Effector memory CD4-positive, alpha-beta T cell (primary cell): ENCODE measurements at regions not wholly inside any gene's neighbourhood (a gene's known extent, or its start where the extent isn't known, plus 50 kb on each side); places are given as distances from the start of the nearest gene placed in this dataset.
"Not testable (repeated sequence)": the region's sequence is repeated elsewhere in the genome, so short reads cannot be mapped to it uniquely, and the experiment has no call there.

Source experiments
- DNase-seq, 3 donors: peaks; one replicate each; pipeline ENCODE4 v3.0.0-alpha.2; 2020
- H3K27ac ChIP-seq: 2 replicates; pipeline ENCODE4 v1.7.0; 2013; ENCODE audit warnings: mild to moderate bottlenecking, low read length, moderate library complexity; ENCODE audit not compliant: insufficient read depth, poor library complexity, severe bottlenecking
- H3K27me3 ChIP-seq: replicated peaks from 2 replicates; pipeline ENCODE4 v1.7.0; 2013; ENCODE audit warnings: mild to moderate bottlenecking, low read length; ENCODE audit not compliant: insufficient read depth, control insufficient read depth, poor library complexity, severe bottlenecking
- H3K36me3 ChIP-seq: 2 replicates; pipeline ENCODE4 v1.7.0; 2013; ENCODE audit warnings: mild to moderate bottlenecking, low read length, moderate library complexity; ENCODE audit not compliant: control insufficient read depth, insufficient read depth
- H3K4me1 ChIP-seq: 2 replicates; pipeline ENCODE4 v1.7.0; 2013; ENCODE audit warnings: low read length, mild to moderate bottlenecking; ENCODE audit not compliant: control insufficient read depth, insufficient read depth, poor library complexity, severe bottlenecking
- H3K4me3 ChIP-seq: 2 replicates; pipeline ENCODE4 v1.7.0; 2013; ENCODE audit warnings: low read length, low read depth, mild to moderate bottlenecking; ENCODE audit not compliant: insufficient read depth, poor library complexity, severe bottlenecking
- H3K9me3 ChIP-seq: 2 replicates; pipeline ENCODE4 v1.7.0; 2013; ENCODE audit warnings: mild to moderate bottlenecking, low read length, moderate library complexity; ENCODE audit not compliant: control insufficient read depth

DNA sequence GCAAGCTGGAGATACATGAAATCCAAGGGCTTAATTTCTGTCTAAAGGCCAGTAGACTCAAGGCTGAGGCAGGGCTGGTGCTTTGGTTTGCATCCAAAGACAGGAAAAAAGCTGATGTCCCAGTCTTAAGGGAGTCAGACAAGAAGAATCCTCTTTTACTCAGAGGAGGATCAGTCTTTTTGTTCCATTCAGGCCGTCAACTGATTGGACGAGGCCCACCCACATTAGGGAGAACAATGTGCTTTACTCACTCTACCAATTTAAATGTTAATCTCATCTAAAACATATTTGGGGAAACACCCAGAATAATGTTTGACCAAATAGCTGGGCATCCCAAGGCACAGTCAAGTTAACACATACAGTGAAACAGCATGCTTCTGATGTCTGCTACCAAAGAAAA is 388.5 kb upstream of the CHRM2 start:
- Histone ChIP-seq H3K27ac (no peak overlapping the region), H3K9me3 (no peaks in the 10 kb centered on the region), H3K27me3 (no peaks in the 10 kb centered on the region), H3K4me3 (no peak overlapping the region), H3K36me3 (no peaks in the 10 kb centered on the region), H3K4me1 (no peaks in the 10 kb centered on the region)
- no peak for DNase-seq

DNA sequence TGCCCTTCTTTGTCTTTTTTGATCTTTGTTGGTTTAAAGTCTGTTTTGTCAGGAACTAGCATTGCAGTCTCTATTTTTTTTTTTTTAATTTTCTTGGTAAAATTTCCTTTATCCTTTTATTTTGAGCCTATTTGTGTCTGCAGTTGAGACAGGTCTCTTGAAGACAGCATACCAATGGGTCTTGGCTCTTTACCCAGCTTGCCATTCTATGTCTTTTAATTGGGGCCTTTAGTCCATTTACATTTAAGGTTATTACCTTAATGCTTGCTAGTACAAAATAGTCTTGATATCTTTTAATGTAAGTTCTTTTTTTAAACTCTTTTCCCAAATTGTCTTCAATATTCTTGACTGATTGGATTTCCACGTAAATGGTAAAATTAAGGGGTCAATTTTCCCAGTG is 398.3 kb upstream of the CHRM2 start:
- Histone ChIP-seq H3K36me3 (no peaks in the 10 kb centered on the region), H3K27me3 (no peaks in the 10 kb centered on the region), H3K4me1 (no peaks in the 10 kb centered on the region), H3K27ac (no peak overlapping the region), H3K9me3 (peaks cover 5% of the 10 kb centered on the region), H3K4me3 (no peak overlapping the region)
- DNase-seq: no peak

DNA sequence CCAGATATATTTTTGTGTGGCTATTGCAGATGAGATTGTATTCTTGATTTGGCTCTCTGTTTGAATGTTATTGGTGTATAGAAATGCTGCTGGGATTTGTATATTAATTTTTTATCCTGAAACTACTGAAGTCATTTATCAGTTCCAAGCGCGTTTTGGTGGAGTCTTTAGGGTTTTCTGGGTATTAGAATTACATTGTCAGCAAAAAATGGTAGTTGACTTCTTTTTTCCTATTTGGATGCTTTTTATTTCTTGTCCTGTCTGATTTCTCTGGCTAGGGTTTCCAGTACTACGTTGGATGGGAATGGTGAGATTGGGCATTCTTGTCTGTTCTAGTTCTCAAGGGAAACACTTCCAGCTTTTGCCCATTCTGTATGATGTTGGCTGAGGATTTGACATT is 415.5 kb upstream of the CHRM2 start:
- H3K9me3 ChIP-seq: no peaks in the 10 kb centered on the region
- DNase-seq: no peak
- no peaks in the 10 kb centered on the region for H3K36me3 ChIP-seq
- H3K4me3 ChIP-seq: no peak overlapping the region
- H3K27me3 ChIP-seq: no peaks in the 10 kb centered on the region
- H3K4me1 ChIP-seq: no peaks in the 10 kb centered on the region
- H3K27ac ChIP-seq: no peak overlapping the region

DNA sequence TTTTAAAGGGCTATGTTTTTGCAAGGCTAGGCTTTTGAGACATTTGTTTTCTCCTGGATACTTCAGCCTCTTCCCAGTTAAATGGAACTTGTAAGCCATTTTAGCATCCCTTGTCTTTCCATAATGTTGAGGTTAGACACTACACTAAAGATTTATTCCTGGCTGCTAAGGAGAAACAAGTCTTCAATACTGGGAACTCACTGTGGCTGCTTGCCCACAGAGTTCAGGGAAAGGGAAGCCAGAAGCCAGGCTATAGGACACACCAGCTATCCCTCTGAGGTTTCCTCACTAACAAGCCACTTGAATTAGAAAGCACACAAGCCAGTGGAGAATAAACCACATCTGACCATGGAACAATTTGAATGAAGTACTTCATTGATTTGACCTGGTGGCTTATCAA is 421.7 kb upstream of the CHRM2 start:
- Histone ChIP-seq H3K4me1 (no peaks in the 10 kb centered on the region), H3K27ac (no peak overlapping the region), H3K4me3 (no peak overlapping the region), H3K9me3 (no peaks in the 10 kb centered on the region), H3K27me3 (no peaks in the 10 kb centered on the region), H3K36me3 (no peaks in the 10 kb centered on the region)
- no peak for DNase-seq

DNA sequence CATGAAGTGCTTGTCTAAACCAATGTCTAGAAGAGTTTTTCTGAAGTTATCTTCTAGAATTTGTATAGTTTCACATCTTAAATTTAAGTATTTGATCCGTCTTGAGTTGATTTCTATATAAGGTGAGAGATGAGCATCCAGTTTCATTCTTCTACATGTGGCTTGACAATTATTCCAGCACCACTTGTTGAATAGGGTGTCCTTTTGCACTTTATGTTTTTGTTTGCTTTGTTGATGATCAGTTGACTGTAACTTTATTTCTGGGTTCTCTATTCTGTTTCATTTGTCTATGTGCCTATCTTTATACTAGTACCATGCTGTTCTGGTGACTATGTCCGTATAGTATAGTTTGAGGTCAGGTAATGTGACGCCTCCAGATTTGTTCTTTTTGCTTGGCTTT is 426.6 kb upstream of the CHRM2 start:
- Histone ChIP-seq H3K27me3 (no peaks in the 10 kb centered on the region), H3K36me3 (no peaks in the 10 kb centered on the region), H3K9me3 (no peaks in the 10 kb centered on the region), H3K4me1 (no peaks in the 10 kb centered on the region), H3K27ac (no peak overlapping the region), H3K4me3 (no peak overlapping the region)
- DNase-seq: no peak

DNA sequence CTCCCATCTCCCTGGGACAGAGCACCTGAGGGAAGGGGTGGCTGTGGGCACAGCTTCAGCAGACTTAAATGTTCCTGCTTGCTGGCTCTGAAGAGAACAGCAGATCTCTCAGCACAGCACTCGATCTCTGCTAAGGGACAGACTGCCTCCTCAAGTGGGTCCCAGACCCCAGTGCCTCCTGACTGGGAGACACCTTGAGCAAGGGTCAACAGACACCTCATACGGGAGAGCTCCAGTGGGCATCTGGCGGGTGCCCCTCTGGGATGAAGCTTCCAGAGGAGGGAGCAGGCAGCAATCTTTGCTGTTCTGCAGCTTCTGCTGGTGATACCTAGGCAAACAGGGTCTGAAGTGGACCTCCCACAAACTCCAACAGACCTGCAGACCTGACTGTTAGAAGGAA is 436.7 kb upstream of the CHRM2 start:
- not testable (repeated sequence) for H3K27ac ChIP-seq

DNA sequence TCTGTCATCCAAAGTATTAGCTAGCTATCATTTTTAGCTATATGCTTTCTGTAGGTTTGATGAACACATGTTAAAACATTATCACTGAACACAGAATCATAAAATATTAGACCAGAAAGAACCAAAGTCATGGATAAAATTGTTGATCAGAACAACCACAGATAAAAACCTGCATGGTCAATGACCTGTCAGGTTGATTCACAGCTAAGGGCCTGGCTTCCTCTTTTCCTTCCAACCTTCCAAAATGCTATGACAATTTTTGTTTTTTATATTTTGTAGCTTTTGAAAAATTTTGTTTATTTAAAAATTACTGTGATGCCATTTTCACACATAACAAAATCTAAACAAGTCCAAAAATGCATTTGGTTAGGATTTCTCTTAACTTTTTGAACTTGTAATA is 444.4 kb upstream of the CHRM2 start:
- no peak overlapping the region for H3K4me3 ChIP-seq
- H3K9me3 ChIP-seq: no peaks in the 10 kb centered on the region
- no peaks in the 10 kb centered on the region for H3K36me3 ChIP-seq
- H3K27ac ChIP-seq: no peak overlapping the region
- H3K4me1 ChIP-seq: no peaks in the 10 kb centered on the region
- DNase-seq: no peak
- H3K27me3 ChIP-seq: no peaks in the 10 kb centered on the region

More for the DNA sequence above, 436.7 kb upstream of the CHRM2 start:
- H3K9me3 ChIP-seq, H3K4me1 ChIP-seq, DNase-seq, H3K27me3 ChIP-seq, H3K4me3 ChIP-seq, H3K36me3 ChIP-seq: not testable (repeated sequence)

DNA sequence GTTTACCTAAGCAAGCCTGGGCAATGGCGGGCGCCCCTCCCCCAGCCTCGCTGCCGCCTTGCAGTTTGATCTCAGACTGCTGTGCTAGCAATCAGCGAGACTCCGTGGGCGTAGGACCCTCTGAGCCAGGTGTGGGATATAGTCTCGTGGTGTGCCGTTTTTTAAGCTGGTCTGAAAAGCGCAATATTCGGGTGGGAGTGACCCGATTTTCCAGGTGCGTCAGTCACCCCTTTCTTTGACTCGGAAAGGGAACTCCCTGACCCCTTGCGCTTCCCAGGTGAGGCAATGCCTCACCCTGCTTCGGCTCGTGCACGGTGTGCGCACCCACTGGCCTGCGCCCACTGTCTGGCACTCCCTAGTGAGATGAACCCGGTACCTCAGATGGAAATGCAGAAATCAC is 442.6 kb upstream of the MTPN start:
- H3K27ac ChIP-seq, H3K9me3 ChIP-seq, H3K36me3 ChIP-seq, DNase-seq, H3K4me3 ChIP-seq, H3K4me1 ChIP-seq, H3K27me3 ChIP-seq: not testable (repeated sequence)

DNA sequence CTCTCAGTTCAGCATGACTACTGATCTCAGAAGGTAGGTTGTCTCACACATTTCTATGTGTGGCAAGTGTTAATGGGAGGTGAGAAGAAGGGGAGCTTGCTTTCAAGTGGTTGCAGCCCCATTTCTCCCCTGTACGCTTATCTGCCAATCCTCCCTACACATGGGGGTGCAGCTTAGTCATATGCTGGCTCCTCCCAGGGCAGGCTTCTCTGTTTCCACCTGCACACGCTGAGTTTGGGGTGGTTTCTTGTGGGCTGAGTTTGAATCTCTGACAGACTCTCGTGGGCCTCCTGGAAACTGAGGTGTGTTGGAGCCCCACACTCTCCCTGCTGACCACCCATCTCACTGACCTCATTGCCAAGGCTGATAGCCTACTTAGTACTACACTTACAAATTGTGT is 435.8 kb upstream of the MTPN start:
- H3K27me3 ChIP-seq: no peaks in the 10 kb centered on the region
- no peak overlapping the region for H3K4me3 ChIP-seq
- no peak for DNase-seq

DNA sequence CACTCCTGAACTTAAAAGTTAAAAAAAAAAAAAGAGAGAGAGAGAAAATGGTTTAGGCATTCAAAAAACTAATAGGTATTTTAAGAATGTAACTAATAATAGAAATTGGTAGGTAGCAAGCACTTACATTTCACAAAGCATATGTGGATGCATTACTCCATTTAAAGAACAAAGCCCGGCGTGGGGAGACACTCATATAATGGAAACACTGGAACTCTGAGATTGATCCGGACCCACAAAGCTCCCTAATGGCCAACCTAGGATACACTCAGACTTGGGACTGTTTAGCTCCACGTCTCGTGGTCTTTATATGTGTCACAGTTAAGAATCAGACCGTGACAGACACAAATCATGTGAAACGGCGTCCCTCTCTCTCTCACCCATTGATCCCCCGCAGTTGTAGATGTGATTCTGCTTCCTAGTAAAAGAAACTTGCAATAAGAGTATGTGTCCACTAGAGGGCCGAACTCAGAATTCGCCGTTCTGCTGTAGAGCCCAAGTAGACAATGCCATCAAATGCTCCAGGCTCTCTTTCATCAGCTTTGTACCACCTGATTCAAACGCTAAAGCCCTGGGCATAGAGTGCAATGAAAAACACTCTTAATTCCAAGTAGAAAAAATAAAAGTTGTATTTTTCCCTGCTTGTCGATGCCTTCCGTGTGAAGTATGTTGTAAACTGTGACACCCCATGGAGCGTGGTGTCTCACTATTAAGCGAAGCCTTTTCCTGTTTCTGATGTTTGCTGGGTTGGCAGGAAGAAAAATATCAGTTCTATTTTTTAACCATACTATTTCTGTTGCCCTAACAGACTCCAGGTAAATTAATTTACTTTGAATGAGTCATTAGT is 429.0 kb upstream of the MTPN start:
- Histone ChIP-seq H3K4me3 (no peak overlapping the region), H3K9me3 (no peaks in the 10 kb centered on the region), H3K27ac (no peak overlapping the region), H3K27me3 (no peaks in the 10 kb centered on the region), H3K36me3 (no peaks in the 10 kb centered on the region), H3K4me1 (peaks cover 3% of the 10 kb centered on the region)
- no peak for DNase-seq

More for the DNA sequence above, 435.8 kb upstream of the MTPN start:
- H3K4me1 ChIP-seq: no peaks in the 10 kb centered on the region
- H3K27ac ChIP-seq: no peak overlapping the region
- no peaks in the 10 kb centered on the region for H3K9me3 ChIP-seq
- no peaks in the 10 kb centered on the region for H3K36me3 ChIP-seq
